ENCODE measurements at regions not wholly inside any gene's neighbourhood (a gene's known extent, or its start where the extent isn't known, plus 50 kb on each side); places are given as distances from the start of the nearest gene placed in this dataset.

GRCh38 chr5:60366489-60366888, 333.5 kb downstream of the DEPDC1B start:
- in situ Hi-C loops (cut with MboI; ENCODE audit: low sequenced_read_pairs) (no loop called here), intact Hi-C loops (cut with micrococcal nuclease) (no loop called here), dilution Hi-C loops (cut with HindIII; ENCODE audit: low sequenced_read_pairs, unreplicated experiment) (no loop called here)
- Histone ChIP-seq H3K4ac (ENCODE audit: low read depth, low read length) (no peak overlapping the region), H4K20me1 (ENCODE audit: insufficient read depth, low read length) (no peaks in the 10 kb centered on the region), H3K9me1 (ENCODE audit: insufficient read depth, low read length) (no peaks in the 10 kb centered on the region), H4K5ac (ENCODE audit: low read depth, low read length) (no peak overlapping the region), H2AK9ac (replicated peaks; ENCODE audit: low read depth, low read length, poor library complexity) (no peak overlapping the region), H3K9me3 (ENCODE audit: control insufficient read depth, insufficient read depth, low read length) (no peaks in the 10 kb centered on the region), H3K79me1 (ENCODE audit: low read depth in 1 of 2, low read length in 2 of 2) (no peaks in the 10 kb centered on the region), H2AFZ (replicated peaks; ENCODE audit: low read length, poor library complexity) (no peak overlapping the region), H3K18ac (ENCODE audit: low read depth, low read length) (no peak overlapping the region), H3K23ac (ENCODE audit: low read depth, low read length) (no peak overlapping the region), H3K27me3 (ENCODE audit: control insufficient read depth, insufficient read depth, low read length) (no peaks in the 10 kb centered on the region), H3K14ac (replicated peaks; ENCODE audit: low read depth, low read length) (no peak overlapping the region), H2BK120ac (ENCODE audit: low read depth, low read length) (no peak overlapping the region), H3K4me2 (ENCODE audit: low read depth, low read length) (no peak overlapping the region), H3K4me1 (ENCODE audit: control insufficient read depth, insufficient read depth, low read length) (no peaks in the 10 kb centered on the region), H2AK5ac (ENCODE audit: low read depth, low read length) (no peak overlapping the region), H3K36me3 (ENCODE audit: control insufficient read depth, insufficient read depth, low read length) (no peaks in the 10 kb centered on the region), H2BK15ac (ENCODE audit: low read depth, low read length) (no peak overlapping the region), H3K56ac (ENCODE audit: extremely low read depth, insufficient read depth, low read length) (no peak overlapping the region), H2BK20ac (ENCODE audit: low read depth, low read length) (no peak overlapping the region), H2BK5ac (ENCODE audit: low read depth, low read length, poor library complexity, severe bottlenecking) (no peak overlapping the region), H3K27ac (ENCODE audit: insufficient read depth, low read length) (no peak overlapping the region), H4K91ac (ENCODE audit: insufficient read depth, low read depth, low read length) (no peak overlapping the region), H3K9ac (ENCODE audit: low read depth, low read length) (no peak overlapping the region), H4K8ac (ENCODE audit: low read depth in 2 of 2, low read length in 2 of 2) (no peak overlapping the region), H3K4me3 (ENCODE audit: insufficient read depth, low read depth, low read length) (no peak overlapping the region)
- TF ChIP-seq MXI1 (IDR thresholded peaks at IDR 0.05; ENCODE audit: borderline replicate concordance, low read depth, low read length) (no peak), MAFK (IDR thresholded peaks at IDR 0.05; ENCODE audit: low read depth, low read length) (no peak), SMC3 (IDR thresholded peaks at IDR 0.05; ENCODE audit: low read depth, low read length) (no peak), CHD1 (IDR thresholded peaks at IDR 0.05; ENCODE audit: low read depth, low read length) (no peak), RFX5 (IDR thresholded peaks at IDR 0.05; ENCODE audit: low read depth, low read length) (no peak), MAZ (IDR thresholded peaks at IDR 0.05; ENCODE audit: borderline replicate concordance, low read depth, low read length) (no peak), FOS (IDR thresholded peaks at IDR 0.05; ENCODE audit: low read depth, low read length) (no peak), RCOR1 (IDR thresholded peaks at IDR 0.05; ENCODE audit: insufficient replicate concordance, low read length) (no peak), USF2 (IDR thresholded peaks at IDR 0.05; ENCODE audit: low read depth, low read length) (no peak), CTCF (conservative IDR thresholded peaks at IDR 0.05; ENCODE audit: low read depth, low read length) (no peak), RAD21 (IDR thresholded peaks at IDR 0.05; ENCODE audit: low read length) (no peak), NFE2L2 (IDR thresholded peaks at IDR 0.05; ENCODE audit: low read depth, low read length) (no peak), BHLHE40 (IDR thresholded peaks at IDR 0.05; ENCODE audit: low read depth, low read length) (no peak), CEBPB (IDR thresholded peaks at IDR 0.05; ENCODE audit: low read depth, low read length) (no peak), POLR2A (IDR thresholded peaks at IDR 0.05; ENCODE audit: low read depth, low read length) (no peak), ELK1 (IDR thresholded peaks at IDR 0.05; ENCODE audit: borderline replicate concordance, low read depth, low read length) (no peak)
- ChIA-PET POLR2A (ENCODE audit: unreplicated experiment) (no interaction called here), CTCF (no interaction called here)
- BruUV-seq (replicated peaks), result no TSS peak
- no peak for DNase-seq
- ATAC-seq (ENCODE audit: low read depth), result no peak
- no CpG with 5 or more reads among the region's 2 CpGs for WGBS, 2 experiments (ENCODE audit: extremely low coverage in 2 of 2, insufficient read length in 1 of 2)
